NT2/D1 (cell line): ENCODE measurements at regions not wholly inside any gene's neighbourhood (a gene's known extent, or its start where the extent isn't known, plus 50 kb on each side); places are given as distances from the start of the nearest gene placed in this dataset.

Experiments used
- YY1 ChIP-seq: IDR thresholded peaks from 2 replicates; pipeline ENCODE4 v1.6.1; 2011; ENCODE audit not compliant: insufficient read length, insufficient read depth
- ZNF274 ChIP-seq: IDR thresholded peaks from 2 replicates; pipeline ENCODE4 v1.6.1; 2011; ENCODE audit warnings: mild to moderate bottlenecking, low read depth, low read length

DNA sequence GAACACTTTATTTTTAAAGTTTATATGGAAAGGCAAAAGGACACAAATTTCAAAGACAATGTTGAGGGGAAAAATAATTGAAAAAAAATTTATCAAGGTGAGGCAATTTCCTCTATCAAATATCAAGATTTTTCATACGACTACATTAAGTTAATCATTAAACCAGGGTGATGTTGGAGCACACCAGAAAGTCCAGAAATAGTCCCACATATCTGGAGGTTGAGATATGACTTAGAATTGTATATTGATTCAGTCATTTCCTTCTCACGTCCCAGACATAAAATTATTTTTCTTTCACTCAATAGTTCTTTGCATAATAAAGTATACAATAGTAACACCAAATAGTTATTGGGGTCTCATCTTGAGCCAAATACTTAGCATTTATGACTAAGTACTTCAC lies 605.1 kb downstream of the NUP35 start:
- TF ChIP-seq YY1: no peak
- no peak for TF ChIP-seq ZNF274
